ENCODE measurements at regions not wholly inside any gene's neighbourhood (a gene's known extent, or its start where the extent isn't known, plus 50 kb on each side); places are given as distances from the start of the nearest gene placed in this dataset.

DNA sequence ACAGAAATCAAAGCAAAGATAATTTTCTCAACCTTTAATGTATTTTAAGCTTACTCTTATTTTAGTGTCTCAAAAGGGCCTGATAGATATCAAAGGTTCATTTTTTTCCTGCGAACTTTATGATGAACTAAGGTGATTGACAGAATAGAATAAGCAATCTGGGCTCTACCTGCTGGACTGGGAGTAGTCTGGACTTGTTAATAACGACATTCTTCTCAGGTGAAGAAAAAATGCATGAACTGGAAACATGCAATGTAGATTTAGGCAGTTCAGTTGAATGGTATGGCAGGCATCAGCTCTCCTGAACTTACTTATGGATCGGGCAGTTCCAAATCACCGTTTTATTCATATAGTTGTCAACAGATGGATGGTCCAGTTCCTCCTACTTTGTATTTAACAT lies 189.7 kb upstream of the ZBTB20 start:
- TF ChIP-seq ERF (CRISPR knock-in tag; IDR thresholded peaks at IDR 0.05) (no peak), POLR2AphosphoS5 (IDR thresholded peaks at IDR 0.05; ENCODE audit: low read depth, low read length) (no peak), GTF2F1 (IDR thresholded peaks at IDR 0.05; ENCODE audit: low read length) (no peak), FOXK2 (IDR thresholded peaks at IDR 0.05) (no peak), SP2 (CRISPR knock-in tag; IDR thresholded peaks at IDR 0.05) (no peak), CTCF (CRISPR knock-in tag; IDR thresholded peaks at IDR 0.05) (no peak), XRCC5 (optimal IDR thresholded peaks at IDR 0.05; ENCODE audit: low read length) (no peak), ZNF333 (CRISPR knock-in tag; IDR thresholded peaks at IDR 0.05; ENCODE audit: borderline replicate concordance) (no peak)
- TF ChIP-seq, protein P1, sequence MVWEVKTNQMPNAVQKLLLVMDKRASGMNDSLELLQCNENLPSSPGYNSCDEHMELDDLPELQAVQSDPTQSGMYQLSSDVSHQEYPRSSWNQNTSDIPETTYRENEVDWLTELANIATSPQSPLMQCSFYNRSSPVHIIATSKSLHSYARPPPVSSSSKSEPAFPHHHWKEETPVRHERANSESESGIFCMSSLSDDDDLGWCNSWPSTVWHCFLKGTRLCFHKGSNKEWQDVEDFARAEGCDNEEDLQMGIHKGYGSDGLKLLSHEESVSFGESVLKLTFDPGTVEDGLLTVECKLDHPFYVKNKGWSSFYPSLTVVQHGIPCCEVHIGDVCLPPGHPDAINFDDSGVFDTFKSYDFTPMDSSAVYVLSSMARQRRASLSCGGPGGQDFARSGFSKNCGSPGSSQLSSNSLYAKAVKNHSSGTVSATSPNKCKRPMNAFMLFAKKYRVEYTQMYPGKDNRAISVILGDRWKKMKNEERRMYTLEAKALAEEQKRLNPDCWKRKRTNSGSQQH (CRISPR knock-in tag; IDR thresholded peaks at IDR 0.05; ENCODE audit: low read depth), result no peak

Data from HepG2 (cell line).